ENCODE measurements at regions not wholly inside any gene's neighbourhood (a gene's known extent, or its start where the extent isn't known, plus 50 kb on each side); places are given as distances from the start of the nearest gene placed in this dataset.

- no peak for TF ChIP-seq CTCF (IDR thresholded peaks at IDR 0.05; ENCODE audit: insufficient read depth, low read length, poor library complexity, severe bottlenecking)
- no peak for TF ChIP-seq EZH2phosphoT487 (conservative IDR thresholded peaks at IDR 0.05; ENCODE audit: low read length)
Measured at GRCh38 chr3:35500641-35501350, 138.5 kb upstream of the ARPP21 start.
